ENCODE measurements at regions not wholly inside any gene's neighbourhood (a gene's known extent, or its start where the extent isn't known, plus 50 kb on each side); places are given as distances from the start of the nearest gene placed in this dataset.

- Histone ChIP-seq H3K27ac (ENCODE audit: extremely low read depth, low read depth, low read length) (no peak overlapping the region), H3K9me3 (ENCODE audit: control insufficient read depth, insufficient read depth, low read depth, low read length) (no peaks in the 10 kb centered on the region), H3K36me3 (ENCODE audit: control insufficient read depth in 2 of 2, insufficient read depth in 1 of 2, low read length in 2 of 2) (no peaks in the 10 kb centered on the region), H3K4me1 (ENCODE audit: control insufficient read depth, insufficient read depth, low read length) (no peaks in the 10 kb centered on the region), H3K4me3 (ENCODE audit: low read depth, low read length) (no peak overlapping the region)
- CTCF ChIA-PET: no interaction called here
- POLR2A ChIA-PET: no interaction called here
- TF ChIP-seq ZNF792 (tag by site-specific recombination; IDR thresholded peaks at IDR 0.05) (no peak), ZNF121 (tag by site-specific recombination; IDR thresholded peaks at IDR 0.05) (no peak), SCRT1 (tag by site-specific recombination; IDR thresholded peaks at IDR 0.05; ENCODE audit: borderline replicate concordance) (no peak), SALL2 (tag by site-specific recombination; IDR thresholded peaks at IDR 0.05; ENCODE audit: borderline replicate concordance) (no peak), ZNF311 (tag by site-specific recombination; IDR thresholded peaks at IDR 0.05; ENCODE audit: borderline replicate concordance) (no peak), ZNF416 (tag by site-specific recombination; IDR thresholded peaks at IDR 0.05) (no peak), SP7 (tag by site-specific recombination; IDR thresholded peaks at IDR 0.05) (no peak), ZBTB7A (tag by site-specific recombination; IDR thresholded peaks at IDR 0.05; ENCODE audit: low read depth) (no peak), ZNF830 (tag by site-specific recombination; IDR thresholded peaks at IDR 0.05; ENCODE audit: low read depth) (no peak), ZNF747 (tag by site-specific recombination; IDR thresholded peaks at IDR 0.05) (no peak), ZNF776 (tag by site-specific recombination; IDR thresholded peaks at IDR 0.05; ENCODE audit: borderline replicate concordance) (no peak), PATZ1 (tag by site-specific recombination; IDR thresholded peaks at IDR 0.05) (no peak)
- TF ChIP-seq, protein P1, sequence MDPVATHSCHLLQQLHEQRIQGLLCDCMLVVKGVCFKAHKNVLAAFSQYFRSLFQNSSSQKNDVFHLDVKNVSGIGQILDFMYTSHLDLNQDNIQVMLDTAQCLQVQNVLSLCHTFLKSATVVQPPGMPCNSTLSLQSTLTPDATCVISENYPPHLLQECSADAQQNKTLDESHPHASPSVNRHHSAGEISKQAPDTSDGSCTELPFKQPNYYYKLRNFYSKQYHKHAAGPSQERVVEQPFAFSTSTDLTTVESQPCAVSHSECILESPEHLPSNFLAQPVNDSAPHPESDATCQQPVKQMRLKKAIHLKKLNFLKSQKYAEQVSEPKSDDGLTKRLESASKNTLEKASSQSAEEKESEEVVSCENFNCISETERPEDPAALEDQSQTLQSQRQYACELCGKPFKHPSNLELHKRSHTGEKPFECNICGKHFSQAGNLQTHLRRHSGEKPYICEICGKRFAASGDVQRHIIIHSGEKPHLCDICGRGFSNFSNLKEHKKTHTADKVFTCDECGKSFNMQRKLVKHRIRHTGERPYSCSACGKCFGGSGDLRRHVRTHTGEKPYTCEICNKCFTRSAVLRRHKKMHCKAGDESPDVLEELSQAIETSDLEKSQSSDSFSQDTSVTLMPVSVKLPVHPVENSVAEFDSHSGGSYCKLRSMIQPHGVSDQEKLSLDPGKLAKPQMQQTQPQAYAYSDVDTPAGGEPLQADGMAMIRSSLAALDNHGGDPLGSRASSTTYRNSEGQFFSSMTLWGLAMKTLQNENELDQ (tag by site-specific recombination; IDR thresholded peaks at IDR 0.05; ENCODE audit: low read depth): no peak
- TF ChIP-seq, protein P2, sequence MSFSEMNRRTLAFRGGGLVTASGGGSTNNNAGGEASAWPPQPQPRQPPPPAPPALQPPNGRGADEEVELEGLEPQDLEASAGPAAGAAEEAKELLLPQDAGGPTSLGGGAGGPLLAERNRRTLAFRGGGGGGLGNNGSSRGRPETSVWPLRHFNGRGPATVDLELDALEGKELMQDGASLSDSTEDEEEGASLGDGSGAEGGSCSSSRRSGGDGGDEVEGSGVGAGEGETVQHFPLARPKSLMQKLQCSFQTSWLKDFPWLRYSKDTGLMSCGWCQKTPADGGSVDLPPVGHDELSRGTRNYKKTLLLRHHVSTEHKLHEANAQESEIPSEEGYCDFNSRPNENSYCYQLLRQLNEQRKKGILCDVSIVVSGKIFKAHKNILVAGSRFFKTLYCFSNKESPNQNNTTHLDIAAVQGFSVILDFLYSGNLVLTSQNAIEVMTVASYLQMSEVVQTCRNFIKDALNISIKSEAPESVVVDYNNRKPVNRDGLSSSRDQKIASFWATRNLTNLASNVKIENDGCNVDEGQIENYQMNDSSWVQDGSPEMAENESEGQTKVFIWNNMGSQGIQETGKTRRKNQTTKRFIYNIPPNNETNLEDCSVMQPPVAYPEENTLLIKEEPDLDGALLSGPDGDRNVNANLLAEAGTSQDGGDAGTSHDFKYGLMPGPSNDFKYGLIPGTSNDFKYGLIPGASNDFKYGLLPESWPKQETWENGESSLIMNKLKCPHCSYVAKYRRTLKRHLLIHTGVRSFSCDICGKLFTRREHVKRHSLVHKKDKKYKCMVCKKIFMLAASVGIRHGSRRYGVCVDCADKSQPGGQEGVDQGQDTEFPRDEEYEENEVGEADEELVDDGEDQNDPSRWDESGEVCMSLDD (tag by site-specific recombination; IDR thresholded peaks at IDR 0.05): no peak
Measured at GRCh38 chr14:82724316-82724715, 1190.7 kb upstream of the SEL1L start.

- Histone ChIP-seq H3K4me1 (ENCODE audit: control insufficient read depth, insufficient read depth, low read length) (no peaks in the 10 kb centered on the region), H3K36me3 (ENCODE audit: control insufficient read depth in 2 of 2, insufficient read depth in 1 of 2, low read length in 2 of 2) (no peaks in the 10 kb centered on the region), H3K9me3 (ENCODE audit: control insufficient read depth, insufficient read depth, low read depth, low read length) (no peaks in the 10 kb centered on the region), H3K4me3 (ENCODE audit: low read depth, low read length) (no peak overlapping the region), H3K27ac (ENCODE audit: extremely low read depth, low read depth, low read length) (no peak overlapping the region)
- CTCF ChIA-PET: no interaction called here
- TF ChIP-seq ZNF747 (tag by site-specific recombination; IDR thresholded peaks at IDR 0.05): no peak
- TF ChIP-seq ZNF423 (tag by site-specific recombination; IDR thresholded peaks at IDR 0.05): no peak
- TF ChIP-seq BCL11A (tag by site-specific recombination; IDR thresholded peaks at IDR 0.05; ENCODE audit: low read depth): no peak
- TF ChIP-seq ZFP3 (tag by site-specific recombination; IDR thresholded peaks at IDR 0.05; ENCODE audit: low read depth): no peak
- TF ChIP-seq WT1 (tag by site-specific recombination; IDR thresholded peaks at IDR 0.05): no peak
- POLR2A ChIA-PET: no interaction called here
Measured at GRCh38 chr14:82725213-82725612, 1191.6 kb upstream of the SEL1L start.
